CD14-positive monocyte (primary cell): ENCODE measurements at regions not wholly inside any gene's neighbourhood (a gene's known extent, or its start where the extent isn't known, plus 50 kb on each side); places are given as distances from the start of the nearest gene placed in this dataset.
"Not testable (repeated sequence)": the region's sequence is repeated elsewhere in the genome, so short reads cannot be mapped to it uniquely, and the experiment has no call there.

ENCODE experiments used
- DNase-seq, 3 donors: peaks; one replicate each; pipeline ENCODE4 v3.0.0-alpha.2; 2011 to 2022
- H2AFZ ChIP-seq: 2 replicates; pipeline ENCODE4 v1.6.0; 2012; ENCODE audit warnings: mild to moderate bottlenecking, low read depth, low read length, inconsistent platforms; ENCODE audit not compliant: insufficient read depth, poor library complexity, severe bottlenecking
- H3K27ac ChIP-seq, 2 donors: 1 replicate in 1 of 2; 2 replicates in 1 of 2; pipeline ENCODE4 v1.5.1; 2012 to 2013; ENCODE audit warnings: low read length in 2 of 2, control low read depth in 1 of 2, inconsistent platforms in 1 of 2, low read depth in 1 of 2, mild to moderate bottlenecking in 1 of 2
- H3K27me3 ChIP-seq, 2 donors: one replicate each; pipeline versions ENCODE4 v1.6.0 to v1.6.1; 2011 to 2013; ENCODE audit warnings: low read length in 2 of 2; ENCODE audit not compliant: control insufficient read depth in 2 of 2, insufficient read depth in 2 of 2
- H3K36me3 ChIP-seq, 2 donors: replicated peaks in 1 of 2; 1 replicate in 1 of 2; 2 replicates in 1 of 2; pipeline versions ENCODE4 v1.5.1 to v1.6.1; 2012 to 2013; ENCODE audit warnings: low read length in 2 of 2, control low read depth in 1 of 2, inconsistent platforms in 1 of 2, mild to moderate bottlenecking in 1 of 2; ENCODE audit not compliant: insufficient read depth in 2 of 2, control insufficient read depth in 1 of 2
- H3K4me1 ChIP-seq, 2 donors: 1 replicate in 1 of 2; 2 replicates in 1 of 2; pipeline versions ENCODE4 v1.5.1 to v1.6.1; 2012 to 2013; ENCODE audit warnings: low read length in 2 of 2, control low read depth in 1 of 2, inconsistent platforms in 1 of 2, mild to moderate bottlenecking in 1 of 2, moderate library complexity in 1 of 2; ENCODE audit not compliant: insufficient read depth in 2 of 2, control insufficient read depth in 1 of 2
- H3K4me2 ChIP-seq: replicated peaks from 2 replicates; pipeline ENCODE3; 2012; ENCODE audit warnings: low read length, moderate library complexity, mild to moderate bottlenecking; ENCODE audit not compliant: poor library complexity, severe bottlenecking; ENCODE audit errors: extremely low read depth
- H3K4me3 ChIP-seq, 3 experiments: fragments of 200-600 bp in 1 of 3; sonication (generic) in 1 of 3; replicated peaks in 1 of 3; 1 replicate in 2 of 3; 2 replicates in 1 of 3; pipeline ENCODE4 v1.5.1; 2011 to 2013; ENCODE audit warnings: low read length in 3 of 3, mild to moderate bottlenecking in 3 of 3, control low read depth in 2 of 3, low read depth in 2 of 3, inconsistent platforms in 1 of 3, moderate library complexity in 1 of 3
- H3K79me2 ChIP-seq: 2 replicates; pipeline ENCODE4 v1.6.0; 2012; ENCODE audit warnings: mild to moderate bottlenecking, control low read depth, inconsistent platforms, low read length, moderate library complexity; ENCODE audit not compliant: insufficient read depth
- H3K9ac ChIP-seq: 2 replicates; pipeline ENCODE4 v1.6.0; 2017; ENCODE audit warnings: low read length, mild to moderate bottlenecking; ENCODE audit not compliant: insufficient read depth, poor library complexity, severe bottlenecking
- H3K9me3 ChIP-seq, 2 donors: replicated peaks in 1 of 2; 1 replicate in 1 of 2; 2 replicates in 1 of 2; pipeline versions ENCODE4 v1.5.1 to v1.6.1; 2012 to 2013; ENCODE audit warnings: low read length in 2 of 2, control low read depth in 1 of 2; ENCODE audit not compliant: control insufficient read depth in 1 of 2, insufficient read depth in 1 of 2
- H4K20me1 ChIP-seq: 2 replicates; pipeline ENCODE4 v1.6.0; 2012; ENCODE audit warnings: mild to moderate bottlenecking, low read length, control low read depth, moderate library complexity; ENCODE audit not compliant: insufficient read depth
- H3K27ac Mint-ChIP-seq, 7 donors: one replicate each; pipeline ENCODE4 v1.8.0; 2020; ENCODE audit warnings: mild to moderate bottlenecking in 7 of 7, mixed read lengths in 7 of 7, moderate library complexity in 6 of 7, inconsistent platforms in 2 of 7
- H3K27me3 Mint-ChIP-seq, 3 donors: one replicate each; pipeline ENCODE4 v1.8.0; 2021 to 2022; ENCODE audit warnings: low read depth in 3 of 3, mild to moderate bottlenecking in 3 of 3, mixed read lengths in 3 of 3, moderate library complexity in 3 of 3, inconsistent platforms in 1 of 3
- H3K36me3 Mint-ChIP-seq, 2 donors: one replicate each; pipeline ENCODE4 v1.8.0; 2020; ENCODE audit warnings: mixed read lengths in 2 of 2, inconsistent platforms in 1 of 2, mild to moderate bottlenecking in 1 of 2
- H3K4me1 Mint-ChIP-seq: one replicate; pipeline ENCODE4 v1.8.0; 2020; ENCODE audit warnings: mild to moderate bottlenecking, mixed read lengths
- H3K4me3 Mint-ChIP-seq, 2 donors: one replicate each; pipeline ENCODE4 v1.8.0; 2020; ENCODE audit warnings: mild to moderate bottlenecking in 2 of 2, mixed read lengths in 2 of 2, moderate library complexity in 1 of 2
- H3K9me3 Mint-ChIP-seq, 7 donors: one replicate each; pipeline ENCODE4 v1.8.0; 2020 to 2022; ENCODE audit warnings: mixed read lengths in 7 of 7, mild to moderate bottlenecking in 6 of 7, moderate library complexity in 6 of 7, inconsistent platforms in 2 of 7
- WGBS: methylation state at CpG from one replicate; pipeline ENCODE4 v1.1.5; 2013; ENCODE audit warnings: missing lambda C conversion rate; ENCODE audit not compliant: insufficient coverage; 5-methylcytosine and 5-hydroxymethylcytosine counted together
- intact Hi-C, 2 donors: fragments of 100-400 bp; cut with micrococcal nuclease; formaldehyde crosslinking; loops; one replicate each; pipeline versions ENCODE4 v1.15.0 to v1.15.1; 2023
- TF ChIP-seq, protein P1 (sequence below): fragments of 200-600 bp; IDR thresholded peaks from one replicate; pipeline ENCODE4 v1.8.0; 2022; ENCODE audit warnings: antibody characterized with exemption, mild to moderate bottlenecking

DNA sequence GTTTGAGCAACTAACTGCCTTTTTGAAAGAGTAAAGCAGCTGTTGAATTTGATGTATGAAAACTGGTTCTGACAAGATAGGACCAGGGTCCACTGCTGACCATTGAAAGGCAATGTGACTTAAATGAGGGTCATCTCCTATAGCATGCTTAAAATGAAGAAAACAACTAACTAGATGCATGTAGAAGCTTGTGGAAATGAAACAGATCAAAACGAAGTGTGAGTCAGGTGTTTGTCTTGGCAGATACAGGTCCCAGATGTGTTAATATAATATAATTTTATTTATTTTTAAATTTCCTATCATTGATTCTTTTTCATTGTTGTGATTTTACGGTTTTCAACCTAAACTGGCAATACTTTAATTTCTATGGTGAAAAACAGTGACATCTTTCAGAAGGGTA is 83.6 kb downstream of the ATOH1 start:
- intact Hi-C loops = no loop called here
- H3K27me3 ChIP-seq = no peaks in the 10 kb centered on the region
- TF ChIP-seq, protein P1, sequence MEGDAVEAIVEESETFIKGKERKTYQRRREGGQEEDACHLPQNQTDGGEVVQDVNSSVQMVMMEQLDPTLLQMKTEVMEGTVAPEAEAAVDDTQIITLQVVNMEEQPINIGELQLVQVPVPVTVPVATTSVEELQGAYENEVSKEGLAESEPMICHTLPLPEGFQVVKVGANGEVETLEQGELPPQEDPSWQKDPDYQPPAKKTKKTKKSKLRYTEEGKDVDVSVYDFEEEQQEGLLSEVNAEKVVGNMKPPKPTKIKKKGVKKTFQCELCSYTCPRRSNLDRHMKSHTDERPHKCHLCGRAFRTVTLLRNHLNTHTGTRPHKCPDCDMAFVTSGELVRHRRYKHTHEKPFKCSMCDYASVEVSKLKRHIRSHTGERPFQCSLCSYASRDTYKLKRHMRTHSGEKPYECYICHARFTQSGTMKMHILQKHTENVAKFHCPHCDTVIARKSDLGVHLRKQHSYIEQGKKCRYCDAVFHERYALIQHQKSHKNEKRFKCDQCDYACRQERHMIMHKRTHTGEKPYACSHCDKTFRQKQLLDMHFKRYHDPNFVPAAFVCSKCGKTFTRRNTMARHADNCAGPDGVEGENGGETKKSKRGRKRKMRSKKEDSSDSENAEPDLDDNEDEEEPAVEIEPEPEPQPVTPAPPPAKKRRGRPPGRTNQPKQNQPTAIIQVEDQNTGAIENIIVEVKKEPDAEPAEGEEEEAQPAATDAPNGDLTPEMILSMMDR = no peak
- H3K9me3 ChIP-seq = no peaks in the 10 kb centered on the region
- no peak overlapping the region for H3K4me2 ChIP-seq
- no peak overlapping the region for H3K4me3 ChIP-seq
- no CpG with 5 or more reads among the region's 2 CpGs for WGBS
- no peaks in the 10 kb centered on the region for H3K4me1 Mint-ChIP-seq
- H3K27ac ChIP-seq = no peak overlapping the region
- DNase-seq = no peak
- H4K20me1 ChIP-seq = no peaks in the 10 kb centered on the region
- H3K36me3 ChIP-seq = no peaks in the 10 kb centered on the region
- H3K27ac Mint-ChIP-seq = no peak overlapping the region
- no peaks in the 10 kb centered on the region for H3K79me2 ChIP-seq
- no peak overlapping the region for H3K4me3 Mint-ChIP-seq
- no peaks in the 10 kb centered on the region for H3K4me1 ChIP-seq
- no peak overlapping the region for H2AFZ ChIP-seq
- H3K36me3 Mint-ChIP-seq = no peaks in the 10 kb centered on the region
- H3K9me3 Mint-ChIP-seq = peaks cover 0 to 7% (median 0%) of the 10 kb centered on the region in 7 donors
- H3K9ac ChIP-seq = no peak overlapping the region
- peaks cover 0 to 2% (median 0%) of the 10 kb centered on the region in 3 donors for H3K27me3 Mint-ChIP-seq

DNA sequence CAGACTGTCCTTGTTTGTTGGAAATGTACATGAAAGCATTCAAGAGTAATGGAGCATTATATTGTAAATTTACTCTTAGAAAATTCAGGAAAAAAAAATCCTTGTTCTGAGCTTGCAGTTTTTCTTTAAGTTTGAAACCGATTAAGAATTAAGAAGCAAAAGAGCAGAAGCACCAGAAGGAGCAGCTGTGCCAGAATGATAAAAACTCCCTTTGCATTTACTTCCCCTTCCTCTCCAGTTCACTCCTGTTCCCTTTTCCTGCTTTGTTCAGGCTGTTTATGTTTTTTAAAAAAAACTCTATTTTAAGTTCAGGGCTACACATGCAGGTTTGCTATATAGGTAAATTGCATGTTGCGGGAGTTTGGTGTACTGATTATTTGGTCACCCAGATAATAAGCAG is 90.3 kb downstream of the ATOH1 start:
- Histone ChIP-seq H3K4me1 (no peaks in the 10 kb centered on the region), H3K79me2 (no peaks in the 10 kb centered on the region), H2AFZ (no peak overlapping the region), H3K36me3 (no peaks in the 10 kb centered on the region), H3K27me3 (no peaks in the 10 kb centered on the region), H3K27ac (no peak overlapping the region), H3K9me3 (no peaks in the 10 kb centered on the region), H3K4me2 (no peak overlapping the region), H4K20me1 (no peaks in the 10 kb centered on the region), H3K4me3 (no peak overlapping the region), H3K9ac (no peak overlapping the region)
- intact Hi-C loops = no loop called here
- DNase-seq = no peak
- H3K4me1 Mint-ChIP-seq = no peaks in the 10 kb centered on the region
- no peaks in the 10 kb centered on the region for H3K36me3 Mint-ChIP-seq
- no CpG with 5 or more reads among the region's 2 CpGs for WGBS
- no peaks in the 10 kb centered on the region for H3K27me3 Mint-ChIP-seq
- TF ChIP-seq, protein P1 = no peak
- no peak overlapping the region for H3K4me3 Mint-ChIP-seq
- no peak overlapping the region for H3K27ac Mint-ChIP-seq
- H3K9me3 Mint-ChIP-seq = peaks cover 0 to 6% (median 3%) of the 10 kb centered on the region in 7 donors

DNA sequence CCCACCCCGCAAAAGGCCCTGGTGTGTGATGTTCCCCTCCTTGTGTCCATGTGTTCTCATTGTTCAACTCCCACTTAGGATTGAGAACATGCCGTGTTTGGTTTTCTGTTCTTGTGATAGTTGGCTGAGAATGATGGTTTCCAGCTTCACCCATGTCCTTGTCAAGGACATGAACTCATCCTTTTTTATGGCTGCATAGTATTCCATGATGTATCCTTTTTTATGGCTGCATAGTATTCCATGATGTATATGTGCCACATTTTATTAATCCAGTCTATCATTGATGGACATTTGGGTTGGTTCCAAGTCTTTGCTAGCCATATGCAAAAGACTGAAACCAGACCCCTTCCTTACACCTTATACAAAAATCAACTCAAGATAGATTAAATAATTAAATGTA is 95.0 kb downstream of the ATOH1 start:
- H3K4me1 Mint-ChIP-seq, H3K36me3 ChIP-seq, H3K9ac ChIP-seq, H3K4me3 Mint-ChIP-seq, DNase-seq, H3K9me3 ChIP-seq, H3K27me3 Mint-ChIP-seq, H3K27ac ChIP-seq, H2AFZ ChIP-seq, H3K27me3 ChIP-seq, H3K4me1 ChIP-seq, H3K79me2 ChIP-seq, H3K9me3 Mint-ChIP-seq, H3K4me3 ChIP-seq, H3K27ac Mint-ChIP-seq, intact Hi-C loops, H3K36me3 Mint-ChIP-seq, H4K20me1 ChIP-seq, H3K4me2 ChIP-seq: not testable (repeated sequence)
- WGBS = no CpG with 5 or more reads among the region's 2 CpGs
